Heart left ventricle (tissue), 13 donors: ENCODE measurements at regions not wholly inside any gene's neighbourhood (a gene's known extent, or its start where the extent isn't known, plus 50 kb on each side); places are given as distances from the start of the nearest gene placed in this dataset.

Experiments
- CTCF ChIP-seq, 12 donors: fragments of 200-600 bp; sonication (generic) in 4 of 12; IDR thresholded peaks; one replicate each; pipeline versions ENCODE4 v1.5.0 to v1.8.0; 2018 to 2022; ENCODE audit warnings: antibody characterized with exemption in 12 of 12, mild to moderate bottlenecking in 5 of 12
- POLR2A ChIP-seq, 2 donors: fragments of 450-650 bp; IDR thresholded peaks; one replicate each; pipeline ENCODE4 v1.6.1; 2017; ENCODE audit warnings: antibody characterized with exemption in 2 of 2, mild to moderate bottlenecking in 2 of 2, moderate library complexity in 2 of 2
- donor health status: ischemic (EF 13 %, LVEDD 7.1; RV severe dilation, severe dysfunction).
- donor health status: DM: no; HTN: yes; CAD: no.
- donor health status: DM: no; HTN: no; CAD: no.
- donor health status: ischemic (EF 25% LVEDD 6.9; RV normal size, moderate dysfunction).
- donor health status: ischemic (EF 25% LVEDD 5.7; RV mildly dilated, moderate dysfunction).
- donor health status: ischemic (EF 35%, LVEDD 5.7; RV mildly dilated, moderate dysfunction).
- donor health status: nonischemic (EF 11% LVEDD 7.7; RV severe dilation, severe dysfunction).
- donor health status: DM: yes; HTN: yes; CAD: no.
- donor health status: PGD.
- donor health status: ischemic (EF 29% LVEDD 5.4; RV normal size, mild dysfunction).
- donor health status: nonischemic (EF 23%, LVEDD 6.1; RV moderate dilation, normal function).

GRCh38 chr7:55285665-55286064 lies 79.5 kb upstream of the LANCL2 start:
- TF ChIP-seq POLR2A (IDR thresholded peaks at IDR 0.05) (no peak), CTCF (IDR thresholded peaks at IDR 0.05) (no peak)
